ENCODE measurements at regions not wholly inside any gene's neighbourhood (a gene's known extent, or its start where the extent isn't known, plus 50 kb on each side); places are given as distances from the start of the nearest gene placed in this dataset.

DNA sequence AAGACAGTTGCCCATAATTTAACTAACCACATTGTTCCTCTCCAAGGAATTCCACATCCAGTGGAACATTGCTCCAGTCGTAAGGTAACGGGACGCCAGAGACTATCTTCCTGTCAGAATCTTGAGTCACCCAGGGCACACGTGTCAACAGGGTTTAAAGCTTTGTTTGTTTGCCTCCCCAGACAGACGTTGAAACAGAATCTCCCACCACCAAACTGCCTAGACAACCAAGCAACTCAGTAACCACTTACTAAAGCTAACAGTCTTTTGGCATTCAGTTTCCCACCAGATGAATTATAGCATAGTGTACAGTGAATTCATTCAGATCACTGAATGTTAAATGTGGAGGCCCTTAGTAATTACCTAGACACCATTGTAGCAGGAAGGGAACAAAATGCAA, 439.5 kb downstream of the PLPP3 start:
- H3K9me2 ChIP-seq (ENCODE audit: insufficient read depth), result no peaks in the 10 kb centered on the region; the same call in 1 of the 2 replicates
- no peak overlapping the region for H3K4me3 ChIP-seq
- CTCF ChIA-PET, result no interaction called here
- TF ChIP-seq, protein P1, sequence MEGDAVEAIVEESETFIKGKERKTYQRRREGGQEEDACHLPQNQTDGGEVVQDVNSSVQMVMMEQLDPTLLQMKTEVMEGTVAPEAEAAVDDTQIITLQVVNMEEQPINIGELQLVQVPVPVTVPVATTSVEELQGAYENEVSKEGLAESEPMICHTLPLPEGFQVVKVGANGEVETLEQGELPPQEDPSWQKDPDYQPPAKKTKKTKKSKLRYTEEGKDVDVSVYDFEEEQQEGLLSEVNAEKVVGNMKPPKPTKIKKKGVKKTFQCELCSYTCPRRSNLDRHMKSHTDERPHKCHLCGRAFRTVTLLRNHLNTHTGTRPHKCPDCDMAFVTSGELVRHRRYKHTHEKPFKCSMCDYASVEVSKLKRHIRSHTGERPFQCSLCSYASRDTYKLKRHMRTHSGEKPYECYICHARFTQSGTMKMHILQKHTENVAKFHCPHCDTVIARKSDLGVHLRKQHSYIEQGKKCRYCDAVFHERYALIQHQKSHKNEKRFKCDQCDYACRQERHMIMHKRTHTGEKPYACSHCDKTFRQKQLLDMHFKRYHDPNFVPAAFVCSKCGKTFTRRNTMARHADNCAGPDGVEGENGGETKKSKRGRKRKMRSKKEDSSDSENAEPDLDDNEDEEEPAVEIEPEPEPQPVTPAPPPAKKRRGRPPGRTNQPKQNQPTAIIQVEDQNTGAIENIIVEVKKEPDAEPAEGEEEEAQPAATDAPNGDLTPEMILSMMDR (conservative IDR thresholded peaks at IDR 0.05), result no peak
- no peak for TF ChIP-seq EZH2 (IDR thresholded peaks at IDR 0.05; ENCODE audit: low read depth)
- POLR2A ChIA-PET (ENCODE audit: unreplicated experiment), result no interaction called here
- no peak overlapping the region for H2AFZ ChIP-seq
- H3K27ac ChIP-seq, result no peak overlapping the region
- no TSS peak for BruUV-seq (replicated peaks)
- no peaks in the 10 kb centered on the region for H3K9me3 ChIP-seq (ENCODE audit: insufficient read depth, low read depth)
- DNase-seq, result no peak
- no peaks in the 10 kb centered on the region for H3K4me1 ChIP-seq (replicated peaks; ENCODE audit: insufficient read depth)
- H4K20me1 ChIP-seq (ENCODE audit: insufficient read depth), result no peaks in the 10 kb centered on the region
- intact Hi-C loops (cut with micrococcal nuclease; ENCODE audit: unreplicated experiment), result no loop called here
- H3K36me3 ChIP-seq (ENCODE audit: low read depth), result no peaks in the 10 kb centered on the region
- no peak overlapping the region for H3K4me2 ChIP-seq
- no peaks in the 10 kb centered on the region for H3K79me2 ChIP-seq (ENCODE audit: low read depth)
- no peaks in the 10 kb centered on the region for H3K27me3 ChIP-seq (ENCODE audit: insufficient read depth, low read depth)
- H3F3A ChIP-seq (ENCODE audit: insufficient read depth, low read depth), result no peaks in the 10 kb centered on the region

DNA sequence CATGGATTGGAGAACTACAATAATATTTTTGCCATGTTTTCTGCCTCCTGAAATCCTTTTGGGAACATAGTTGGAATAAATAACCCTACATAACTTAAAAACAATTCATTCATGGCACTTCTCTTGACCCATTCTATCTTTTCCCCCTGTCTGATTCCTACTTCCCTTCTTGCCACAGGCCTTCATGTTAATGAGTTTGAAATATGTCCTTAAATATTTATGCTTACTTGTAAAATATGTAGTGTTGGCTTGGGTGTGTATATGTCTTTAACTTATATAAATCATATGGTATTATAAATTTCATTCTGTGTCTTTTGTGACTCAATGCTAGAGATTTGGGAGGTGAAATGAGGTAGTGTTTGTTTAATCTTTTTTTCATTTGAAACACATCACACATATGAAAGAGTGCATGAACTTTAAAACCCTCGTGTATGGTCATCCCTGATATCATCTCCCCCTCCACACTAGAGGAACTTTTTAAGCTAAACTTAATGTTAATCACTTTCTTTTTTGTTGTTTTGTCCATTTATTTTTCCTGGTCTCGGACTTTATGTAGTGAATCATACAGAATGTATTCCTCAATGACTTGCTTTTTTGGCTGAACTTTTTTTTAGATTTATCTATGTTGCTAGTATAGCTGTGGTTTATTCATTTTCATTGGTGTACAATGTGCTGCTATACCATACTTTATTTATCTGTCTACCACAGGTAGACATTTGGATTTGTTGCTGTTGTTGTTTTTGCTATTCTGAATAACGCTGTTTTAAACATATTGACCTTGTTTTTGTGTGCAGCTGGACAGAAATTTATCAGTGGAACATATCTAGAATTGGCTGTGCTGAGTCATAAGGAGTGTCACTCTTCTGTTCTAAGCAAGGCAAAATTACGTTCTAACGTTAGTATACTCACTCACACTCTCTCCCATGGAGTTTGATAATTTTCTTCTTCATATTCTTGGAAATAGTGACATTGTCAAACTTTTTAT, 441.6 kb downstream of the PLPP3 start:
- H3K27ac ChIP-seq, result no peak overlapping the region
- no peak overlapping the region for H3K4me2 ChIP-seq
- CTCF ChIA-PET, result no interaction called here
- no TSS peak for BruUV-seq (replicated peaks)
- no peaks in the 10 kb centered on the region for H3K36me3 ChIP-seq (ENCODE audit: low read depth)
- no peaks in the 10 kb centered on the region for H3K9me3 ChIP-seq (ENCODE audit: insufficient read depth, low read depth)
- no peak overlapping the region for H2AFZ ChIP-seq
- no peaks in the 10 kb centered on the region for H3K79me2 ChIP-seq (ENCODE audit: low read depth)
- H3F3A ChIP-seq (ENCODE audit: insufficient read depth, low read depth), result no peaks in the 10 kb centered on the region
- H3K4me1 ChIP-seq (replicated peaks; ENCODE audit: insufficient read depth), result no peaks in the 10 kb centered on the region
- H3K4me3 ChIP-seq, result no peak overlapping the region
- H3K9me2 ChIP-seq (ENCODE audit: insufficient read depth), result no peaks in the 10 kb centered on the region; the same call in 1 of the 2 replicates
- H3K27me3 ChIP-seq (ENCODE audit: insufficient read depth, low read depth), result no peaks in the 10 kb centered on the region
- intact Hi-C loops (cut with micrococcal nuclease; ENCODE audit: unreplicated experiment), result no loop called here
- no peak for DNase-seq
- POLR2A ChIA-PET (ENCODE audit: unreplicated experiment), result interaction anchor here (0.5 kb wide), 1 partner anchor 192 kb away, joined by 3 read pairs; no protein-coding TSS in a partner anchor
- no peaks in the 10 kb centered on the region for H4K20me1 ChIP-seq (ENCODE audit: insufficient read depth)
- TF ChIP-seq, protein P1 (conservative IDR thresholded peaks at IDR 0.05), result no peak
- TF ChIP-seq EZH2 (IDR thresholded peaks at IDR 0.05; ENCODE audit: low read depth), result no peak

DNA sequence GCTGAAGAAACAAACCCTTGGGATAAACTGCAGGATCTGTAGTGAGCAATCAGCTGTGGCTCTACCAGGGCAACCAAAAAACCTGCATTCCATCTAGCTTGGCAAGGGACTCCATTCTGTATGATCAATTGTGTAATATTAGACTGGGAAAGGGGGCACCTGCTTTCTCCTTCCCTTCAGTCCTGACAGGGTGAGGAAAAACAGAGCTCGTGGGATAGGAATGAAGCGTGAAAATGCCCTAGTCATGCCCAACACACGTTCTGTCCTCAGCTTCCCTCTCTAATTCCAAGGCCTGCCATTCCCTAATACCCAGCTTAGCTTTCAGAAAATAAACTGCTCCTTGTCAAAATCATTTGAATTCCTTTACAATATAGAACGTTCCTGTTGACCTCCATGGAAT, 442.3 kb downstream of the PLPP3 start:
- ChIA-PET CTCF (no interaction called here), POLR2A (ENCODE audit: unreplicated experiment) (no interaction called here)
- Histone ChIP-seq H3K4me2 (no peak overlapping the region), H3K4me1 (replicated peaks; ENCODE audit: insufficient read depth) (no peaks in the 10 kb centered on the region), H3K27ac (no peak overlapping the region), H4K20me1 (ENCODE audit: insufficient read depth) (no peaks in the 10 kb centered on the region), H3K9me3 (ENCODE audit: insufficient read depth, low read depth) (no peaks in the 10 kb centered on the region), H3K9me2 (ENCODE audit: insufficient read depth) (no peaks in the 10 kb centered on the region; the same call in 1 of the 2 replicates), H3K79me2 (ENCODE audit: low read depth) (no peaks in the 10 kb centered on the region), H3K27me3 (ENCODE audit: insufficient read depth, low read depth) (no peaks in the 10 kb centered on the region), H3F3A (ENCODE audit: insufficient read depth, low read depth) (no peaks in the 10 kb centered on the region), H3K4me3 (no peak overlapping the region), H2AFZ (no peak overlapping the region), H3K36me3 (ENCODE audit: low read depth) (no peaks in the 10 kb centered on the region)
- no peak for DNase-seq
- intact Hi-C loops (cut with micrococcal nuclease; ENCODE audit: unreplicated experiment), result no loop called here
- BruUV-seq (replicated peaks), result no TSS peak
- TF ChIP-seq, protein P1 (conservative IDR thresholded peaks at IDR 0.05), result no peak
- no peak for TF ChIP-seq EZH2 (IDR thresholded peaks at IDR 0.05; ENCODE audit: low read depth)
